ENCODE measurements at regions not wholly inside any gene's neighbourhood (a gene's known extent, or its start where the extent isn't known, plus 50 kb on each side); places are given as distances from the start of the nearest gene placed in this dataset.

DNA sequence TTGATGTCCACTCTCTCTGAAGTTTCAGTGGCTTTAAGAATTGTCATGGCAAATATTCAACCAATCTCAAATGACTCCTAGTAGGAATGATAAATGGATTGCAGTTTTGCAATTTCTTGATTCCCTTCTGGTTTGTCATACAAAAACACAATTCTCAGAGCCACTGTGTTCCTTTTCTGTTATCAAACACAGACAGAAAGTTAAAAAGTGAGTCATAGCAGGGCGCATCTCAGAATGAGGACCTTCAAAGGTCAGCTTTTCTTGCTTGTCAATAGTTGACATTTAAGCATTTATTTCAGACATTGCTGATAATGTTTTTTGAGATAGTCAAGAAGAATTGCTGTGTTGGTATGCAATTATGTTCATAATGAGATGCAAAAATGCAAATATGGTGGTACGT lies 405.9 kb downstream of the NR2F2 start:
- no peak for DNase-seq (ENCODE audit: low spot score)

DNA sequence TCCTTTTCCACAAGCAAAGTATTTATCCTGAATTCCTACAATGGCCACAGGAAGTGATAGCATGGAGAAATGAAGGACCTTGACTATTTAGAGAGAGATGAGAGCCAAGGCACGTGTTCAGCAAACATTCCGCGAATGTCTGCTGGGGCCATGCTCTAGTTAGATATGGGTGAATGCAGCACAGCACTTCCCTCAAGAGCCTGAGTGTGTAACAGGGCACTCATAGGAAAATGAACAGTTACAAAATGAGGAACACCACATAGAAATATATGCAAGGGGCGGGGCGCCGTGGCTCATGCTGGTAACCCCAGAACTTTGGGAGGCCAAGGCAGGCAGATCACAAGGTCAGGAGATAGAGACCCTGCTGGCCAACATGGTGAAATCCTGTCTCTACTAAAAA lies 406.9 kb downstream of the NR2F2 start:
- no peak for DNase-seq (ENCODE audit: low spot score)

DNA sequence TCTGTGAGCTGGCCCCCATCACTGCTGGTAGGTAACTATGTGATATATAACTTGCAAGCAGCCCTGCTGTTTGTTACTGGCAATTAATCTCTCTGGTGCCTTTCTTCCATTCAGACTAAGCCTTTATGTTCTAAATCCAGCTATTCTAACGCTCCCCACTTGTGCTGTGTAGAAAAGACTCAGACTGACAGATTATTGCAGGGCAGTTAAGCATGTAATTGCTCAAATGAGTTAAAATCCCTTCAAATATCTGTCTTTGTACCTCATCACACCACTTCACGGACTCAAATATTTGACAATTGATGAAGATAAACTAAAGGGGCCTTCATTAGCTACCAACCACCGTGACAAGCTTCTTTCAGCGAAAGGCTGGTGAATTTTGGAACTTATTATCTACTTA lies 416.2 kb downstream of the NR2F2 start:
- DNase-seq (ENCODE audit: low spot score), result no peak

DNA sequence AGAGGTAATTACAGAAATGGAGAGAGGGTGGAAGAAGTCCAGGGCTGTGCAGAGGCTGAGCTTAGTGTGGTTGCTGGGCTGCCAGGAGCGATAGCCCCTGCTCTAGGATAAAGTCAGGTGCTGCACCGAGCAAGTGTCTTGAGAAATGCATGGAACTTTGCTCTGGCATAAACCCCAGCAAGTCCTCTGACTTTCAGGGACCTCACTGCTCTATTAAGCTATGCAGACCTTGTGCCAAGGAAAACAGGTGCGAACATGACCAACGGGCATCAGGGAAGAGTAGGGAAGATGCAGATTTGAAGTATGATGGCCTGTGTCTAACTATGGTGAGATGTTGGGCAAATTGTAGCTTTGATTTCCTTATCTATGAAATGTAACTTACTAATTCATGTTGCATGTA lies 416.8 kb downstream of the NR2F2 start:
- no peak for DNase-seq (ENCODE audit: low spot score)

DNA sequence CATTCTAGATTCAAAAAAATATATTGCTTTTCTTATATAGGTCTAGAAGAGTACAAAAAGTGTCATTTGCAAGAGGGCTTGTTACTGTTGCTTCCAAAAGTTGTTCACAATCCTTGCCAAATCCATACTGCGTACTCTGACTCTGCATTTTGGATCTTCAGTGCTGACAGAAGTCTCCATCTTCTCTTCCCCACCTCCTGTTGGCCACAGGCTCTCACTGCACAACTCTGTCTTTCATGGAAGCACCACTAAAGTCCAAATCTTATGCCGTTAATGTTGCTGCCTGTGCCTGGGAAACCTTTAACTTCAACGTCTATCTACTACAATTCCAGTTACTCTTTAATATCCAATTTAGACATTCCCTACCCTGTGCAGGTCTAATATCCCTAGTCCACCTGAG lies 419.9 kb downstream of the NR2F2 start:
- no peak for DNase-seq (ENCODE audit: low spot score)

DNA sequence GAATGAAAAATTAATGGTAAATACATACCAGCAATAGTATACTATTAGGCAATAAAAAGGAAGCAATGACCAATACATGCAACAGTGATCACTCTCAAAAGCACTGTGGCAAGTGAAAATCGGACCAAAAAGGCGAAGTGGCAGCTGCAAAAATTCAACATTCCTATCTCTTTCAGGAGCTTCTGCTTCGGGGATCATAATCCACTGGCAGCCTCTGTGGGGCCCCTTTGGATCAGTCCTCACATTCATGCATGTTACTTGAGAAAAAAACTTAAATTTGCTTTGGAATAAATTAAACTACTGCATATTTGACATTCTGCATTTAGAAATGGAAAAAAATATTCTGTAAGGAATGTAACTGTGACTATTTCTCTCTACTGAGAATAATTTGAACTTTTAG lies 425.6 kb downstream of the NR2F2 start:
- no peak for DNase-seq (ENCODE audit: low spot score)

DNA sequence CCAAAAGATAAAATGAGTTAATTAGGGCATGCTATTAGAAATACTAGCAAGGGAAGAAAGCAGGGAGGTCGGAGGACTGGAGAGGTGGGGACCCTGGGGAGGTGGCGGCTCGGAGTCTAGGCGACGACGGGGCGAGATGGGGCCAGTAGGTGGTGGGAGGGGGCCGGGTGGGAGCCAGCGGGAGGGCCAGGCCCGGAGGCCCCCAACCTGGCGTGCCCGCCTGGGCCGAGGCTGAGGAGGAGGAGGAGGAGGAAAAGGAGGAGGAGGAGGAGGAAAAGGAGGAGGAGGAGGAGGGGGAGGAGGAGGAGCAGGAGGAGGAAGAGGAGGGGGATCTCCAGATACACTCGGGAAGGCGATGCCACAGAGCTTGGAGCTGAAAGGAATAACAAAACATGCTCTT lies 426.2 kb downstream of the NR2F2 start:
- no peak for DNase-seq (ENCODE audit: low spot score)

DNA sequence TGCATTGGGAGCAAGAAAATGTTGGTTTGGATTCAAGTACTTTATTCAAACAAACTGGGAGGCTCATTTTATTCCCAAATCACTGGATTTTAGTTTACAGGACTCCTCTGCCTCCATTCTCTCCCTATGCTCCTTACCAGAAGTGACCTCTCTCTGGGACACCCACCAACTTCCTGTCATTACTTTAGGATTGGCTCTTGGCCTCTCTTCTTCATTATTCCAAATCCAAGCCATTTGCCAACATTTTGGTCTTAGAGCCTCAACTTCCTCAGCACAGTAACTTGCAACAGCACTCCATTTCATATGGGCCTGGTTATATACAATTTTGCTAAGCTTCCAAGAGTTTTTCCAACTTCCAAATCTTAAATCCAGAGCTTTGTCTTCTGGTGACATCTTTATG lies 432.1 kb downstream of the NR2F2 start:
- no peak for DNase-seq (ENCODE audit: low spot score)

DNA sequence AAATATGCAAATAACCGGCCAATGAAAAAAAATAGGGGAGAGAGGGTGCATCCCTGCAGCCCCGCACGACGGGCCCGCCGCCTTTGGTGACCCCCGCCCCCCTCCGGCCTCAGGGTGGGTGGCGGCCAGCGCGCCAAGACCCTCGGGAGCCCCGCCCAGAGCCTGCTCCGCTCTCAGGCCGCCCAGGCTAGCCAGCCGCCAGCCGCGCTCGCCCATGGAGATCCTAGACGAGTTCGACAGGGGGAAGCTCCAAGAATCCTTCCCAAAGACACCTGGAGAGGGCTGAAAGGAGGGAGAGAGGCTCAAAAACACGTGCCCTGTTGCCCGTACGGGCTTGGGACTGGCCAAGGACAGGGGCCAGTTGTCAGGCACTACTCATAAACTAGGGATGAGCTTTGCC lies 434.0 kb downstream of the NR2F2 start:
- DNase-seq (ENCODE audit: low spot score), result no peak

DNA sequence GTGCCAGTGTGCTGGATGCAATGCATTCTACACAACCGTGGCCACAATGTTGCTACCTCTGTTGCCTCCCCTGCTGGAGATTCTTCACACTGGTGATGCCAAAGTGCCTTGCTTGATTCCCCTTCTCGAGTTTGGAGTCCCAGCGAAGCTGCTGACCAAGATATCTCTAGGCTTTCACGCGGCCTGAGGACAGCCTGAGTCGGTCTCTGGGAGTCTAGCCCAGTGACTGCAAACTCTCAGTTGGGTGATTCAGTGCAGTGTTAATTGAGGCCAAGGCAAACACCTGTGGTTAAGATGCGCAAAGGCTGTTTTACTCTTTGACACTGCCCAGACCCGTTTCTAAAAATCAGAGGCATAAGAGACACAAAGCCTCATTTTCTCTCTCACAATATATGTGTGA lies 434.4 kb downstream of the NR2F2 start:
- DNase-seq (ENCODE audit: low spot score), result no peak

DNA sequence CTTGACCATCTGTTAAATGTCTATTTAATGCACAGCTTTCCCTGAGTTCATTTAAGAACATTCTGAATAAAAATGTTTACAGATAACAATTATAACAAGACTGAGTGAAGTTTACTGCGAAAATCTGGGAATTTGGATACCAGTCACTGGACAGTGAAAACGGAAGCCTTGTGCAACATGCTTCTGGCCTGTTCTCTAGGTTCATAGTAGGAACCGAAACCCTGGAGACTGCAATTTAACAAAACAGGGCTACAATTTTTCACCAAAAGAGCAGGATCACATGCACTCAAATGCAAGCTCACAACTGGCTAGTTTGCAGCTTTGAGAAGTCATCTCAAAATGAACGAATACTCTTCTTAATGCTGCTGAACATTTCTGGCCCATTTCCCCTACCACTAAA lies 435.9 kb downstream of the NR2F2 start:
- no peak for DNase-seq (ENCODE audit: low spot score)

DNA sequence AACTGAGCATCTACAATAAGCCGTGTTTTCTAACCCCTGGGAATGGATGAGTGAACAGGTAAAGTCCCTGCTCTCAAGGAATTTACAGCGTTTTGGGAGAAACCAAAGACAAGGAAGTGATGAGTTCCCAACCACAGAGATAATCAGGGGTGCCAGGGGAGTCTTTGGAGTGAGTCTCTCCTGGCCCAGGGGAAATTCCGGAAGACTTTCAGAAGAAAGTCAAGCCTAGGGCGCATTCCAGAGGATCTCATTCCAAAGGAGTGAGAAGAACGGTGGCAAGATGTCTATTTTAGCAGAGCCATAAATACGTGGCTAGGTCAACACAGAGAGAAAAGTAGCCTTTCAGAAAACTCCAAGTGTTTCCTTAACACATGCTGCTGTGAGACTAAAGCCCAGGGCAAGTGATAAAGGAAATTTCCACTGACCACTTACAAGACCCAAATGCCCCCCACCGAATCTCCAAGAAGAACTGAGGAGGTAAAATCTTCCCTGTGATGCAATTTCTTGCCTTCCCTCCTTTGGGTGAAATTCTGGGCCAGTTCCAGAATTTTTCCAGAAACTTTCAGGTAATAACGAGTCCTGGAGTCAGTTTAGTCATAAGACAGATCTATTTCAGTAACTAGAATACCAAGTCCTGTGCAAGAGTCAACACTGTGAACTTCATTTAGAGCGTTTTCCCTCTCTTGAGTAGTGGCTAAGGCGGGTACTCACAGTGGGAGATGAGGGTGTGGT lies 437.4 kb downstream of the NR2F2 start:
- DNase-seq (ENCODE audit: low spot score), result no peak

DNA sequence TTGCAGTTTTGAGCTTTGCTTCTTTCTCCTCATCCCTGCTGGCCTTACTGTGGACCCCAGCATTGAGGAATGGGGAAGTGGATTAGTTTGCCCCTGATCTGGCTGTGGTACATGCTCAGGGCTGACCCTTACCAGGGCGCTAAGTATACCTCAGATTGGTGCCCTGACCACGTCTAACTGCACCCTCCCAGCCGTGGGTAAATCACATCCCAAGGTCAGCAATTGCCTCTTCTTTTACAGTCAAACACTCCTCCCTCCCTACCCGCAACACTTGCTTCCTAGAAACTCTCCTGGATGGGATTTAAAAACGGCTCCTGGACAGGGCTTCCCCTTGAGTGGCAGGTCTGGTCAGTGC lies 437.9 kb downstream of the NR2F2 start:
- no peak for DNase-seq (ENCODE audit: low spot score)

DNA sequence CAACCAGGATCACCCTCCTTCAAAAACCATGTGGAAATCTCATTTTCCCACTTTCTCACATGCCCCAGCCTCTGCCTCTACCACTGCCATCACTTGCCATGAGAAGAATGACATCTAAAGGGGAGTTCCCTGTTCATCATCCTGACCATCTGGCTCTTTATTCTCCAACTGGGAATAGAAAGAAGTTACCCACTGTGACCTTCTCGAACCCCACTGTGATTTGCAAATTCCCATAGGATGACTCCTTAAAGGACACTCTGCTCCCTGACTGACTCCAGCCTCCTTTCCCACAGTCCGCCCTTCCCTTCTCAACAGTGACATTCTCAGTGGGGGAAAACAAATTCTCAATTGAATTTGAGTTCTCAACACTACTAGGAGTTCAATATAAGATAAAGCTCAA lies 440.5 kb downstream of the NR2F2 start:
- DNase-seq (ENCODE audit: low spot score), result no peak

DNA sequence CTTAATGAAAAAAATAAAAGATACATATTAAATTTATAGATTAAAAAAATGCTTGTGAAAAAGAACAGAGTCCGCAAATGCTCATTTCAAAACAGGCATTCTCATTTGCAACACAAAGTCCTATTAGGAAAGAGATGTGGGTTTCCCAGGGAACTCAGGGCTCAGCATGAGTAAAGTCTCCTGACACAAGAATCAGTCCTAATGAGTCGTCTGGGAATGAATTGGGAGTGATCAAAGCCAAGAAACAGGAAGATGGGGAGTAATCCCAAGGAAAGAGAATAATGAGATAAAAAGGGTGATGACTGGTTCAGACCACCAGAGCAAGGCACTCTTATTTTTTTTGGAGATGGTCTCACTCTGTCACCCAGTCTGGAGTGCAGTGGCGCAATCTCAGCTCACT lies 443.7 kb downstream of the NR2F2 start:
- DNase-seq (ENCODE audit: low spot score), result no peak

DNA sequence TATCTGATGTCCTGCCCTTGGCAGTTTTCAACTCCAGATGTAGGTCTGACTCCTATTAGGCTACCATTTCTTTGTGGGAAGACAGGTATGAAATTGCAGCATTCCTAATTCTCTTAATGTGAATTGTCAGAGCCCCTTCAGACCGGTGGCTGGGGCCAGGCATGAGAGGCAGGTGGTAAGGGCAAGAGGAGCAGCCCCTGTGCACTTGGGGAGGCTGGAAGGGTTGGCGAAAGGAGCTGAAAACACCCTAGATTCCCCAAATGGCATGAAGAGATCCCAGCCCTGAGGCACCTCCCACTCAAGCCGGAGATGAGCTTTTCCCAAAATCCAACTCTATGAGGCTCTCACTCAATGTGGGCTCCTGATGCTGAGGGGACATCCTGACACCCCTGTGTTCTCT lies 453.2 kb downstream of the NR2F2 start:
- DNase-seq (ENCODE audit: low spot score), result no peak

DNA sequence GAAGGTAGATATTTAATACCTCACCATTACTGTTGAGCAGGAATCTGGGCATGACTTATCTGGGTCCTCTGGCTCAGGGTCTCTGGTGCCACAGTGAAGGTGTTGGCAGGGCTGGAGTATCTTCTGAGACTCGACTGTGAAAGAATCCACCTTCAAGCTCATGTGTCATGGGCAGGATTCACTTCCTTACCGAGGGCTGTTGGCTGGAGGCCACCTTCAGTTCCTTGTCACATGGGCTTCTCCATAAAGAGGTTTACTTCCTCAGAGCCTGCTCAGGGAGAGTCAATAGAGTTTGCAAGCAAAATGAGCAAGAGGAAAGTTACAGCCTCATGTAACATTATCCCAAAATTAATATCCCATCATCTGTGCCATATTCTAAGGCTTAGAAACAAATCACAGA lies 459.5 kb downstream of the NR2F2 start:
- no peak for DNase-seq (ENCODE audit: low spot score)

DNA sequence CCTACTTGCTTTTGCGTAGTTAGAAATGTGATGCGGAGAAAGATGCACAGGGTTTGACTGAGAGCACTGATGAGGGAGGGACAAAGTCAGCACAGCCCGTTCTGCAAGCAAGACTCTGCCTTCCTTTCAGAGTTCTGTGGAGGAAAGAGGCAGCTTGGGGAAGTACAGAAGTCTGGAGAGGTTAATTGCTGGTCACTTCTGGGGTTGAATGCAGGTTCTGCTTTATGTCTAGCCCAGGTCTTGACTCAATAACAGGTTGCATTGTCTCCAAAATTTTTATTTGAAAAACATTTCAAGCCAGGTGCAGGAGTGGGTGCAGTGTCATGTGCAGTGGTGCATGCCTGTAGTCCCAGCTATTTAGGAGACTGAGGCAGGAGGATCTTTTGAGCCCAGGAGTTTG lies 461.7 kb downstream of the NR2F2 start:
- no peak for DNase-seq (ENCODE audit: low spot score)

DNA sequence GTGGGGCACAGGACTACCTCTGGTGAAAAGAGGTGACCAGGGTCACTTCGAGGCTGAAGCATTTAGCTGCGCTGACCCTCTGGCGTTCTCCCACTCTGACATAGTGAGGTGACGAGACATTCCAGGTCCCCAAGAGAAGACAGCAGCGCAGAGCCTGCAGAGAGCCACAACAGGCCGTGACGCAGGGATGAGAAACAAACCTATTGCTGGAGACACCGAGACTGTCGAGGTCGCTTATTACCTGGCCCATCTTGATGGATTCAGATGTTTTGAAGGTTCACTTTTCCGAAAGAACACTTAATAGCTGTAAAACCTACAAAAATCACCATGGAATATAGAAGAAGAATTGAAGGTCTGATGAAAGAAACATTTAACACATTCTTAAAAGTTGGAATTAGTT lies 466.3 kb downstream of the NR2F2 start:
- no peak for DNase-seq (ENCODE audit: low spot score)

DNA sequence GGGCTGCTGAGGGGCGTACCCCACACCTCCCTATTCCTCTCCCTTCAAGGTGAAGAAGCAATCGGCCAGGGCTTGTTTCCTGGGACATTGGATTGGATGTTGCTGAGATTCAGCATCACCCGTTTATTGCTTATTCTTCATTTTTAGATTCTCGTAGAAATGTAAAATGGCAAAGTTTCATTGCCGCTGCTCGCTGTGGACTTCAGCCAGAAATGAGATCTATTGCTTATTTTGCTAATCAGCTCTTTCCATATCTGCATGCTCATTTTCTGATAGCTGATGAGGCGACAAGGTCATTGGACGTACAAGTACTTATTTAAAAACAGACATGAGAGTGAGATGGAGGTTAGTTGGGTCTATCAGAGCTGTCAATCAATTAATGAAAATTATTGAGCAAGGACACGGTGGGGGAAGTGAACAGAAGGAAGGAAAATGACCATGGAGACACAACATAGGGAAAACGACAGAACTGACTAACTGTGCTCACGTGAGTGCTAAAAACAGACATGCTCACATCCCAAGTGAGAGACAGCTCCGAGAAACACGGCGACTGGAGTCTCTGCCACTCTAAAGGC lies 471.2 kb downstream of the NR2F2 start:
- no peak for DNase-seq (ENCODE audit: low spot score)

DNA sequence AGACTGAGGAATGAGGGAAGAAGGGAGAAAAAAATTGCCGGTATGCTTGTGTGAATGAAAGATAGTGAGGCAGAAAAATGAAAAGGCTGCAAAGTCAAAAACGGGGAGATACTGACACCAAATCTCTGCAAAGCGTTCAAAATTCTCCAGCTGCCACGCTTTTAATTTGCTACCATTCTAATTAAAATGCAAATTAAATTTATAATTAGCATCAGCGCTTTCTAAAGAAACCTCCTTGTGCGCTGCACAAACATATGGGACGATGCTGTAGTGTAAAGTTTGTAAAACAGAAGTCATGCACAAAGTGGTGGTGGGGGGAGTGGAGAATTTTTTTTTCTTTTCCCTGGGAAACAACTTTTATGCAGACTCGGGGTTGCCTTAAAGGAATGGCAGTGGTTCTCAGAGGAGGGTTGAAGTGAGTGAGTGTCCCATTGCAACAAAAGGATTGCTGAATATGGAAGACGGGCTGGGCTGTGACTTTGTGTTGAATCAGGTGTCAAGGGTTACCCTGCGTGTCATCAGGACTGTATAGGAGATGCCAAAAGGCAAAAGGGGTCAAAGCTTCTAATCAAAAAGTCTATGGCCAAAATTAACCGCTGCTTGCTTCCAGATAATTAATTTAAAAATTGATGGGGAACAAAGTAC lies 472.2 kb downstream of the NR2F2 start:
- no peak for DNase-seq (ENCODE audit: low spot score)

DNA sequence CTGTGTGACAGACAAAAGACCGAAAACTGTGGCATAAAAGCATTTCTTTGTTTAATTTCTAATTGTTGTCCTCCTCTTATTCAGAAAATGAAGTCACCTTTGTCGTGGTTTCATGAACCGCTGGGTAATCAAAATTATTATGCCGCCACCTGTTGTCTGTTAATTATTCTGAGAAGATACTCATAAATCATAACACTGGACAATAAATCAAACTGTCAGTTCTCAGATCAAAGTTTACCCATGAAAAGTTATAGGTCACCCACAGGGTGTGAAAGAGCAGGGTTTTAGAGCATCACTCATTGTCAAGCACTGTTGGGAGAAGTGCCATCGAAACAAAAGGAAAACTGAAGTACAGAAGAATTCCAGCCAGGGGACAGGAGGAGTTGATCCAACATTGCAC lies 474.3 kb downstream of the NR2F2 start:
- DNase-seq (ENCODE audit: low spot score), result no peak

DNA sequence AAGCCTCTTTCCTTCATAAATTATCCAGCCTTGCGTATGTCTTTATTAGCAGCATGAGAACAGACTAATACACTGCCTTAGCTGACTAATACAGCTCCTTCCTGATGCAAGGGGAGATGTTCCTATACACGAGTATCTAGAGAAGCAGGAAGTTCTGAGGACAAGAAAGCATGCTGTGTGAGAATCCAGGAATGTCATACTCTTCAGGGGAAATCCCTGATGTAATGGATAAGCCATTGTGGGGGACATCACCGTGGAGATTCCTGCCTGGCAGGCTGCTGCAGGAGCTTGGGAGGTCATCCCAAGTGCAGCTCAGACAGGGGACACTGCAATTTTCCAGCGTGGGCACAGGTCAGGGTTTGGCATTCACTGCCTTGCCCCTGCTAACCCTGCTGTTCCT lies 476.9 kb downstream of the NR2F2 start:
- no peak for DNase-seq (ENCODE audit: low spot score)

DNA sequence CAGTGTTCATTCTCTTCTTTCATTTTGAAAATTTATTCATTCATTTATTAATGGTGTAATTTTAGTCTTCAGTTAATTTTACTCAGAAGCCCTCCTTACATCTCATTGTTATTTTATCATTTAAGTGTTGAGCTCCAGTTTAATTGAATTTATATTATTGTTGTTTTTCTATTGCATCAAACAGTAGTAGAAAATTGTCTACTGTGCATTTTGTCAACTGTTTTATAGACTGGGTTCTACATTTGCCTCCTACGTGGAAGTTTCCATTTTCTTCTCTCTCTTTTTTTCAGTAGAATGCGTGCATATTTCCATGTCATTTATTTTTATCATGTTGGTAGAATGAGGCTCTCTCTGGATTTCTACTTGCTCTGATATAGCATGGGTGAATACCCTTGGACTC lies 487.4 kb downstream of the NR2F2 start:
- no peak for DNase-seq (ENCODE audit: low spot score)
